HK-2 (cell line): ENCODE measurements at regions not wholly inside any gene's neighbourhood (a gene's known extent, or its start where the extent isn't known, plus 50 kb on each side); places are given as distances from the start of the nearest gene placed in this dataset.

Experiments used
- DNase-seq: peaks from one replicate; pipeline ENCODE4 v3.0.0-alpha.2; 2018; ENCODE audit not compliant: unreplicated experiment

DNA sequence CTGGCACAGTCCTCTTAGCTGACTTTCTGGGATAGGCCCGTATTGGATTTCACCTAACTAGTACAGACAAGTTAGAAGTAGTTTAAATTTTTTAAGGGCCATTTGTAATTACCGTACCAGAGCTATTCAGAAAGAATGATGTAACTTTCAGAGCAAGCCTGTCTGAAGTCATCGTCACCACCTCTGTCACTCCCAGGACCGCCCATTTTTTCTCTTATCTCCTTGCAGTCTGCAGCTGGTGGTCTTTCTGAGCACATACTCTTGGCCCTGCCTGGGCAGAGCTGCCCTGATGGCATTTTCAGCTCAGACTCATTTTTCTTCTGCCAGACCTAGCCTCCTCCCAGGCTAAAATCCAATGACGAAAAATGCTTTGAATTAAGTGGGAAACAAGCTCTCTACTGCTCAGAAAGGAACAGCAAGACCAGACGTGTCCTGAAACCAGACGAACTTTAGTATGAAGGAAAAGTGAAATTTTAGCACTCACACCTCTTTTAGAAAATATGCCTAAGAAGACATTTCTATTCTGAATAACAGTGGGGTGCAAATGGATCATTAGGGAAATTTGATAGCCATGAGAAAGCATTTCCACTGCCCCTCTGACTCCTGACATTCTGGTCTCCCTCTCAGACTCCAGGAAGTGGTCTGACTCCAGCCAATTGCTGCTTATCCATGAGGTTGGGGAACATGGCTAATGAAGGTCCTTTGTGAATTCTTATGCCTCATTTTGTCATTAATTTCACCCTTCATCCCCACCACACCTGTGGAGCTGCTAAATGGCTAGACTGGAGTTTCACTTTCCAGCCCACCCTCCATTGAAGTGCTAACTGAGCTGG is 162.4 kb upstream of the GYPA start:
- DNase-seq, result no peak

DNA sequence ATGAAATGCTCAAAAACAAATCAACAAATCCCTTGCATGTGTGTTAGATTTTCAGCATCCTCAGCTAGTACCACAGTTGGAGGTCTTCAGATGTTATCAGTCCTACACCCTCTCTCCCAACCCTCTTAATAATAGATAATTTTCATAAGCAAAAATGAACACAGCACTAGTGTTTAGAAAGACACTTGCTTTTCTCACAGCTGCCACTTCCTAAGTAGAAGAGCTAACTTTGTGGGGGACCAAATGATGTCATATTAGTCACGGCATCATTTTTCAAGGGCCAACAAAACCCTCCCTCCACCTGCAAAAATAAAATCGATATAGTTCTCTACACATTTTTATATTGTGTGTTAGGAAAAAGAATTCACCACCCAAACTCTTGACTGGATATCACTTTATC is 163.5 kb upstream of the GYPA start:
- DNase-seq, result no peak

DNA sequence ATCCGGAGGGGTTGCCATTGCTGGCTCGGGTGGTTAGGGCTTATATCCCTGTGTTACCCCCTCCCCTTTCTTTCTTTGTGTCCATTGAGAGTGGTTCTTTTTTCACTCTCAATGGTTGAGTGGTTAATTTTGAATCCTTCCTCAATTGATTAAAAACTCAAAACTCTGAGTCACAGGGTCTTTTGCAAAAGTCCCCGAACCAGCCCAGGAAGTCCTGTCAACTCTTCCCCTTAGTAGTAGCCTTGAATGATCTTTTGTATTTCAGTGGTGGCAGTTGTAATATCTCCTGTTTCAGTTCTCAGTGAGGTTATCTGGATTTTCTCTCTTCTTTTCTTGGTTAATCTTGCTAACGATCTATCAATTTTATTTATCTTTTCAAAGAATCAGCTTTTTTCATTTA is 170.0 kb upstream of the GYPA start:
- no peak for DNase-seq

DNA sequence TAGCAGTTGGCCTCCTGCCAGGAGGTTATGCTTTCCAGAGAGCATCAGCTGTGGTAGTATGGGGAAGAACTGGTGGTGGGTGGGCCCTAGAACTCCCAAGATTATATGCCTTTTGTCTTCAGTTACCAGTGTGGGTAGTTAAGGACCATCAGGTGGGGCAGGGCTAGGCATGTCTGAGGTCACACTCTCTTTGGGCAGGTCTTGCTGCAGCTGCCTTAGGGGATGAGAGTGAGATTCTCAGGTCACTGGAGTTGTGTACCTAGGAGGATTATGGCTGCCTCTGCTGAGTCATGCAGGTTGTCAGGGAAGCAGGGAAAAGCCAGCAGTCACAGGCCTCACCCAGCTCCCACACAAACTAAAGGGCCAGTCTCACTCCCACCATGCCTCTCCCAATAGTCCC is 172.9 kb upstream of the GYPA start:
- DNase-seq, result no peak

DNA sequence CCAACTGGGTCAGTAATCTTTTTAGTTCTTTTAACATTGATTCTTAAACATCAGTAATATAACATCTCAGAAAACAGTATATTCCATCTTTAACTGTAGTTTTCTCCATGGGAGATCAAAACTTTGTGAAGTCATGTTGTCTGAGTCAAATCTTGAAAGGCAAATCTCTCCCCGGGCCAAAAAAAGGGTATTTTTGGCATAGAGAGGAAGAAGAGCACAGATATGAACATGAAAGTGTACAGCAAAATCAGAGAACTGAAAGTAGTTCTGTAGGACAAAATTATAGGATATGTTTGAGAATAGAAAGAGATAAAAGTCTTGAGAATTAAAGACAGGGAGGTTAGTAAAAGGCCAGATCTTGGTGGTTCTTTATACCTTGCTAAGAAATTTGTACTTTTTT is 176.4 kb upstream of the GYPA start:
- DNase-seq, result no peak

DNA sequence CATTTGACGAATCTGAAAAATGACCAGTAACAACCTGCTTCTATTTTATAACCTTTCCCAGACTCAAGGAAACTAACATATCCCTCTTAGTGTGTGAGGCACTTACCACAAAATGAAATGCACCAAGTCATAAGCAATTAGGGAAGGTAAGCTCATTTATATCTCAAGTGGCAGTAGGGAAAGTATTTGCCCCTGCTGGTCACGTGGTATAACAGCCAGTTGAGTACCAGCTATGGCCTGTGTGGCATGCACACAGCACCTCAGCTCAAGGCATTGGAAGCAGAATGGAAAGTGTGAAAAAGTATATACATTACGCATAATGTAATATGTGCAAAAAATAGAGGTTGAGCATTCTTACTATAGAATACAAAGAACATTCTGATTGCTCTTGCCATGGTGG is 178.3 kb upstream of the GYPA start:
- DNase-seq, result no peak

DNA sequence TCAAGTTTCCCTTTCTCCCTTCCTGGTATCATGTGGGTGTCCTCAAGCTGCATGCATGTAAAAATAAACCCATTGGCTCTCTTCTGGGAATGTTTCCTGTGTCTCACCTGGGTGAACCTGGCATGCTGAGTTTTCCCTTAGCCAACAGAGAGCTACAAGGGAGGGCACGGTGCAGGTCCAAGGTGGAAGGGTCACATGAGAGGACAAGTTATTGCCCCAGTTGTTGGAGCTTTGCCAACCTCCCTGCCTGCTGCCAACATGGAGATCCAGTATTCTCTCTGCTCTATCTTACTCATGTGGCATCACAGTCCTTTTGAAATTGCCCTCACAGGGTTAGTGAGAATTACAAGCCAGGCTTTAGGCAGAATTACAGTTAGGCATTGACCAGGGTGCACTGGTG is 196.1 kb upstream of the GYPA start:
- no peak for DNase-seq

DNA sequence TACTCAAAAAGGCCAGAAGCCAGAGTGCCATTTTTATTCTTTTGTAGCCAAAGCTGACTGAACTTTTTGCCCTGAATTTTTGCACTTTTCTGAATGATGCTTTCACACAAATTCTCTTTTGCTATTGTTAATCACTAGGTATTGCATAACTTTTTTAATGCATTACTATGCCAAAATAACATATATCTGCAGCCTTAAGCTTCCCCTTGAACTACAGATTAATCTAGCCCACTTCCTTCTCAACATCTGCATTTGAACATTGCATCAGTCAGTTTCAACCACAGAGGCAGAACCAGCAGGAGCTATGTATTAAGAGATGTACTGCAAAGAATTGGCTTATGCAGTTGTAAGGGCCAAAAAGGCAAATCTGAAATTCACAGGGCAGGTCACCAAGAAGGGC is 197.6 kb upstream of the GYPA start:
- DNase-seq, result no peak

DNA sequence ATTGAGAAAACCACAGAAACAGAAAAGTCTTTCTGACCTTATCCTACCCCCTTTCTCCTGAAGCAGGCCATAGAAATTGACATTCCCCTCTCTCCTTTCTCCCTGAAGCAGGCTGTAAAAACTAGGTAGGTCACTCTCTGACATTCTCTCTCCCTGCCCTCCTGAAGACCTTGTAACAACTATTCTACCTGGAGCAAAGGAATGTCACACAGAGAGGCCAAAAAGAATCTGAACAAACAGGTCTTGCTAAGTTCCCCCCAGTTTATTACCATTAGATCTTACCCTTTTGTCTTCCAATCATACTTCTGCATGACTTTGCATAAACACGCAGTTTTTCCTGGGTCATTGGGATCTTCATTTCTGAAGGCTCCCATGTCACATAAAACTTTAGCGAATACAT is 198.3 kb upstream of the GYPA start:
- no peak for DNase-seq

DNA sequence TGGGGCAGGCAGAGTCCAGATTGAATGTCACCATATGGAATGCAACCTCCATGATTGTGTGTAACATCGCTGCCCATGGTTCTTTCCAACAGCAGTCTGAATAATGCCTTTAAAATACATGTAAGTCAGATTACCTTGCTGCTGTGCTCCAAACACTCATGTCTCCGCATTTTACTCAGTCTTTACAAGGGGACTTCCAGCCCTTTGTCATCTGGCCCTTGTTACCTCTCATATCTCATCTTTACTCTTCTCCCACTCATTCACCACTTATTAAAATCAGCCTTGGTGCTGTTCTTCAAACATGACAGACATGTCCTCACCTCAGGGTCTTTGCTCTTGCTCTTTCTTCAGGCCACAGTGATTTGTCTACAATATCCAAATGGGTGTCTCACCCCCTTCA is 200.4 kb upstream of the GYPA start:
- DNase-seq, result no peak

DNA sequence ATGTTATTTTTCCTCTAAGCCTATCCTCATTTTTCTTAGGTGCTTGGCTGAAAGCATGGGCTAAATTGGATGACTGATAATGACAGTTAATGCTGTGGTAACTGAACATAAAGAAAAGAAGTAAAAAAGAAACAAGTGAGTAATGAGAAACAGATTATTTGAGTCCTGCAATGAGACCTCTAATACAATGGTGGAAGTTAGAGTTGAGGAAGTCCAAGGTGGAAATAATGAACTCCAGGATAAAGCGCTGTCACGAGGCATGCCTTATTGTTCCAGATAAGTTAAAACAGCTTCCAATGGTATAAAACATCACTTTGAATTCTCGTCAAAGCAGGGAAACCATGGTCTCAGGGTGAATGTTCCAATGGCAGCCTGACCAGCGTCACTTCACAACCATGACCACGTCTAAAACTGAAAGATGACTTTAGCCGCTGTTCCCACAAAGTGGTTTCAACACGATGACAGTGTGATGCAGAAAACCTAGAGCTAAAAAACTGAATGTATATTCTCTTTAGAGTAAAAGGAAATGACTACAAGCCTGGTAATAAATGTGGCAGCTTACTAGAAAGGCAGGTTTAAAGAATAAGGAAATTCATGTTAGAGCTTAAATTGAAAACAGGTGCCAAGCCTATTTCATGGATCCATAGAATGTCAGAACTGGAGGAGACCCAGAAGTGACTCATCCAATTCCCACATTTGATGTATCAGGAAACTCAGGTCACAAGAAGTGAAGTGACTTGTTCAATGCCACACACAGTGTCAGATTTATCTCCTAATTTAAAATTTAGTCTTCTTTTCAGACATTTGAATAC is 202.6 kb upstream of the GYPA start:
- DNase-seq, result no peak

DNA sequence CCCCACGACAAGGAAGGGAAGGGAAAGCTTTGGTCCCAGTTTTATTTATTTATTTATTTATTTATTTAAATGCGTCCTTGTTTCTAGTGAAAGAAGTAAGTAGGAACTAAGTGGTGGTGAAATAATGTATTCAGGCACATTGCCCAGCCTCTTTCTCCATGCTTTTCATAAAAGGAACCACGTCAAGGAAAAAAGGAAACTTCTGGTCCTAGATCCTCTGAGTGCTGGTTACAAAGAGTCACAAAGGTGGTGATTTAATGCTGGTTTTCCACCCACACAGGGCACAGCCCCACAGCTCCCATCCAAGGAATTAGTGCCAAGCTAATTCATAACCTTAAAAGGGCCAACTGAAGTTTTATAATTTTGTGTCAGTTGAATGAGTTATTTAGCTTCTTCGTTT is 206.6 kb upstream of the GYPA start:
- no peak for DNase-seq

DNA sequence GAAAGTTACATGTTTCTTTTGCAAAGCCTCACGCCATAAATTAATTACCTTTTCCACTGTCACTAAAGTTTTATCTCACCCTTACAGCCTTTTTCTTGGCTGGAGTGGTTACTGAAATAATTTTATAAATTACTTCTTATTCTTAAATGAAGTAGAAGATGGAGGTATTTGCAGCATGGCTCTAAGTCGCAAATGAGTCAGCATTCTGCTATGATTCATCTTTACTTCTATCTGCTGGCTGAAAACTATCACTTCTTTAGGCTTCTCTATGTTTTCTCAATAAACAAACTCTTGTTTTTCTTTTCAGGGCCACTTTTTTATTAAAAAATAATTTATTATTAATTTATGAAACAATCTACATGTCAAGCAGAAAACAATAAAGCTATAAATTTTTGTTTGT is 210.2 kb upstream of the GYPA start:
- no peak for DNase-seq

DNA sequence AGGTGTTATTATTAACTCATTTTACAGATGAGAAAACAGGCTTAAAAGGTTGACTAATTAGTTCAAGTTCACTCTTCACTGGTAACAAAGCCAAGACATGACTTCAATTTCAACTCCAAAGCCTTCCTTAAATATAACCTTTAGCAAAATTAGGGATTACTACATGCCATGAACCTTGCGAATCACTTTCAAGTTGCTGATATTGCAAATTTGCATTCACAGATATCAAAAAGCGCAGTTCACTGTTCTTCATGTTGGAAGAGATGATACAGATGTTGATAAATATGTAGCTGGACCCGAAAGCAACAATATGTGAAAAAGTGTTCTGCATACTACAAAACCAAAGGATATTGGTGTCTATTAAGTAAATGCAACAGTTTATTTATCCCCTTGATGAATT is 210.8 kb upstream of the GYPA start:
- no peak for DNase-seq

DNA sequence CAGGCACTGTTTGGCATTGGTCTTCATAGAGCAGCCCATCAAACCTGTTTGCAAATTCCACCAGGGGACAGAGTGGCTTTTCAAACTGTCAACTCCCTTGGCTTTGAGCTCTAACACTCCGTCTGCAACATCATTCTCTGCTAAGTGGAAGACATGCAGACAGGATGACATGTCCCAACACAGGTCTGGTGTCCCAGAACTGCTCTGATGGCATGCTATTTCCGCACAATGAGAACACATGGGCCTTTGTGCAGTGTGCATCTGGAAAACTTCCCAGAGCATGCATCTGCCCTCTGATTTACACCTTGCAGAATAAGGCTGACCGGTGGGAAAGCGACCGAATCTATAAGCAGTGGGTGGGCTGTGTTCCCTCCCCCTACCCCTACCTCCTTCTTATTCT is 212.8 kb upstream of the GYPA start:
- no peak for DNase-seq

DNA sequence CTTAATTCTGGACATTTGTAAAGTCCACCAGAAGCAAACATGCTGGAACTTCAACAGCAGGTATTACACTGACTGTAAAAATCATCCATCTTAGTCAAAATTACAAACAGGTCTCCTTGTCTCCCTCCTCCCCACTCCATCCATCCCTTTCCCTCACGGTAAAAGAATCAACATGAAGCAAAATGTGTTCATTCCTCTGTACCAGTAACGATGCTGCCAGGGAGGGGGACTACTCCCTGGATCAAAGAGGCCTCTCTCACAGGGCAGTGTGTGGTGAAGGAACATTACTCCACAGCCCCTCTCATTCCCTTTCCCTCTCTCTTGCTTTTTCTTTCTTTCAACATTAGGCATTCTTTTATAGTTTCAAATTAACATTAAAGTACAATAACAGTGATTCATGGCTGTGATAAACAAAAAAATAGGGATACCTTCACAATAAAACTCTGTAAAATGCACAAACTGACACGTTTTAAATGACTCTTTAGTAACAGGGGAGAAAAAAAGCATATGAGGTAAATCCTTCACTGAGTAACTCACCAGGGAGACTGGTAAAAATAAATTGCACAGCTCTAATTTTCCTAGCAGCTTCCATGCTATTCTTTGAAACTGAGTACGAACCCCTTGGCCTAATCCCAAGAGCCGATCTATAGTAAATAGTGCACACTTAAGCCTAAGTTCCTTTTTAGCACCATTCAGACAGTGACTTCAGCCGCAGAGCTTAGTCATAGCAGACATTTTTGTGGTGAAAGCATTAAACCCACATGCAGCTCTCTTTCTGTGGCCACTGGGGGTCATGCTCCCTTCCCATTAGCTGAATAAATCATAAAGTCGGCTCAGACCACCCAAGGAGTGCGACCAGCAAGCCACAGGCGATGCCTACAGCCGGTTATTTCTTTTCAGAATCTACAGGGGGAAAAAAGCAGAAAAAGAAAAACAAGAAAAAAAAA is 215.6 kb upstream of the GYPA start:
- peak; percentile 68 for DNase-seq

DNA sequence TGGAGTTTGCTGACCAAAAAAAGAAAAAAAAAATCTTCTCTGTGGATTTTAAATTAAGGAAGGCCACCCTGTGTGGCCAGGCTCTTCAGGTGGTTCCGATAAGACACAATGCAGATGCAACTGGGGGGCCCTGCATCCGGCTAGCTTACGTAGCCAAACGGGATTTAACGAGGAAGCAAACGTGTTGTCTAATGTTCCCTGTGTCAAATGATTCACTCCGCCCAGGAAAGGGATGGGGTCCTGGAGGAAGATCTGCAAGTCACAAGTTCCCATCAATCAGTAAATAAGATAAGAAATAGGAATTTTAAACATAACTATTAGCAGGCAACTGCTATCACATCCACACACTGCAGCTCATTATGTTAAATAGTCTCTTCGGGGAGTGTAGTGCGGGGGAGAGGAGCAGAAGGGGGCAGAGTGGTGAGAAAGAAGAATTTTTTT is 216.4 kb upstream of the GYPA start:
- no peak for DNase-seq

DNA sequence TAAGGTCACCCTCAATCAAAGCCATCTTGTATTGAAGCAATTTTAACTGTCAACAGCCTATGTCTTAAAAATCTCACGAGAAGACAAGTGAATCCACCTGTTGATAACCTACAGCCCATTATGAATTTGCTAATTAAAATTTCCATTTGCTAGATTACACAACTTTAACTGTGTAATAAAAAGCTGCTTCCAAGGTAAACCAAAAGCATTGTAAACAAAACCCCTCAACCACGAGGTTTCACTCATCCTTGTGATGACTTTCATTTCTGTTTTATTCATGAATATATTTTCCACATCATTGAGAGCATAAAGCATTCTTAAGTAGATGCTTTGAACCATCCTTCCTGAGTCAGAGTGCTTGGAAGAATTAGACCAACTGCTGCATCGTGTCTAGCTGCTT is 217.5 kb upstream of the GYPA start:
- DNase-seq, result no peak

DNA sequence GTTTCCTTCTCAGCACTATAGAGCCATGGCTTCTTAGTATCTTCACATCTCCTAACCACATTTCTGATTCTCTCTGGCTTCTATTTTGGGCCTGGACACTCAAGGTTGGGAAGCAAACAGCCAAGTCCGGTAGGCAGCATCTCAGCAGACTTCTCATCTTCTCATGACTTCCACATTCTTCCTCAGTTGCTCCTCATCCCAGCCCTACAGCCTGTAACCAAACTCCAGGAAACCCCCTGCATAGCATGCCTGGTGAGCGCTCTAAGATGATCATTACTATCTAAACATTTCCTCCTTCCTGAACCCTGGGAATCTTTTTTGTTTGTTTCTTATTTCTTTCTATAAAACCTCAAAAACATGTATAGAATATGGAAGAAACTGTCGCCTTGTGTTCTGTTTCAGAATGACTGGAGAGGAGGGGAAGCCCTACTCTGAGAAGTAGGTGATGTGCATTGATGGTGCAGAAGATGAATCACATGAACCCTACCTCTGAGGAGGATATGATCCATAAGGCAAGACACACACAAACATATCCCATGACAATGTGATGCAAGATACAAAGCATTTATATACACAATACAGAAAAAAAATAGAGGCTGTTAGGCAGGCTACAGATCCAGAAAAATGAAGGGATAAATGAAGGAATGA is 219.8 kb upstream of the GYPA start:
- no peak for DNase-seq

DNA sequence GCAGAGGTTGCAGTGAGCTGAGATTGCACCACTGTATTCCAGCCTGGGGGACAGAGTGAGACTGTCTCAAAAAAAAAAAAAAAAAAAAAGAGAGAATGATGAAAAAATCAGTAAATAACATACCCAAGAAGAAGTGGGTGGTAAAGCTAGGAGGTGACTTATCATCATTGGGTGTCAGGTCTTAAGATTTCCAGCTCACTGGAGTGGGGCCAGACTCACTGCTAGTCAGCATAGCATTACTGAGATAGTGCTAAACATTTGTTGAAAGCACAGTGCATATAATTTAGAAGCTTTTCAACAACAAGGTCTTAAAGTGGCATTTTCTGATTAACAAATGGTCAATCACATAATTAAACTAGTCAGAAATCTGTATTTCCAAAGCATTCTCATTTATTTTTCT is 221.8 kb upstream of the GYPA start:
- no peak for DNase-seq

DNA sequence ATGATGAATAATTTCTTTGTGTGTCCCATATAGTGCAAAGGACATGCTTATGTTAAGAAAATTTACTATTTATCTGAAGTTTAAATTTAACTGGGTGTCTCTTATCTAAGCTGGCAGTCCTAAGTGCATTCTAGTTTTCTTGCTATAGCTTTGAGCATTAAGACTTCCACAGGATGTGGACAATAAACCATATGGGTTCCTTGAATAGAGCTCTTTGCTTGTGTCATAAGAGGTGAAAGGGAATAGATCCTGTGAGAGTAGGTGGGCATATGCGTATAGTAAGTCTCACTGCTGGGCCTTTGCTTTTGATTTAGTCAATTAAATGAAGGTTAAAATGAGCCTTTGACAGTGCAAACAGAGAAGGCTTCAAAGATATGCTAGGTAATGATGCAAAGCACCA is 223.4 kb upstream of the GYPA start:
- no peak for DNase-seq

DNA sequence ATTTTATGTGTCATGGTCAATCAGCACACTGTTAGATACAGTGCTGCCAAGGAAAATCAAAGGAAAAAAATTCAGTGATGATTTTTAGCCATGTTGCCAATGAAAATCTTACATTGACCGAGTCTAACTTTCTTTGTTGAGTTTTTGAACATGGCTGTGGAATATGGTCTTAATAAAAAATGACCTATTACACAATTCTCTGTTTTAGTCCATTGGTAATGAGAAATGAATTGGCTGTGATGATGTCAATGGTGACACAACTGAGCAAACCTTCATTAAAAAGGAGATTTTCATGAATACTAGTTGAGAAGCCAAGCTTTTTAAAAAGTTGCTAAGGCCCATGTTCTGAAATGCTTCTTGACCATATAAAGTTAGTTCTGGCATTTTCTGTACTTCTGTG is 225.9 kb upstream of the GYPA start:
- DNase-seq, result no peak
